K562 (cell line): ENCODE measurements at regions not wholly inside any gene's neighbourhood (a gene's known extent, or its start where the extent isn't known, plus 50 kb on each side); places are given as distances from the start of the nearest gene placed in this dataset.

Experiments
- ATF2 ChIP-seq: sonication (generic); formaldehyde crosslinking; IDR thresholded peaks from 2 replicates; pipeline ENCODE4 v1.8.1; 2022; ENCODE audit warnings: missing genetic modification reagents
- NR2C1 ChIP-seq, 2 experiments: fragments of 450-650 bp; IDR thresholded peaks; 2 replicates each; pipeline ENCODE4 v1.6.1; 2017; ENCODE audit warnings: mild to moderate bottlenecking in 2 of 2, antibody characterized with exemption in 1 of 2, inconsistent platforms in 1 of 2, missing compliant biosample characterization in 1 of 2, missing genetic modification characterization in 1 of 2
- RBBP5 ChIP-seq: fragments of 200-600 bp; sonication (generic); IDR thresholded peaks from 2 replicates; pipeline ENCODE4 v1.6.1; 2012; ENCODE audit warnings: borderline replicate concordance, mild to moderate bottlenecking, low read length, control low read depth, inconsistent platforms; ENCODE audit not compliant: insufficient read depth, poor library complexity, severe bottlenecking
- SIRT6 ChIP-seq: IDR thresholded peaks from one replicate; pipeline ENCODE4 v1.6.1; 2012; ENCODE audit warnings: low read depth, mild to moderate bottlenecking, control low read depth, inconsistent platforms, low read length, moderate library complexity
- TAF9B ChIP-seq: fragments of 450-650 bp; IDR thresholded peaks from 2 replicates; pipeline ENCODE4 v1.6.1; 2018; ENCODE audit warnings: mild to moderate bottlenecking; ENCODE audit not compliant: partially characterized antibody
- TAL1 ChIP-seq: fragments of 450-650 bp; IDR thresholded peaks from 2 replicates; pipeline ENCODE4 v1.6.1; 2016; ENCODE audit warnings: mild to moderate bottlenecking
- THRAP3 ChIP-seq: fragments of 450-650 bp; IDR thresholded peaks from 2 replicates; pipeline ENCODE4 v1.6.1; 2016; ENCODE audit warnings: mild to moderate bottlenecking, inconsistent platforms, borderline replicate concordance
- TF ChIP-seq, protein P1 (sequence below): sonication (generic); formaldehyde crosslinking; IDR thresholded peaks from 2 replicates; pipeline ENCODE4 v1.8.1; 2023; ENCODE audit warnings: mild to moderate bottlenecking, missing genetic modification reagents

GRCh38 chr13:44124352-44124751, 244.6 kb downstream of the LACC1 start (continued):
- TF ChIP-seq, protein P1, sequence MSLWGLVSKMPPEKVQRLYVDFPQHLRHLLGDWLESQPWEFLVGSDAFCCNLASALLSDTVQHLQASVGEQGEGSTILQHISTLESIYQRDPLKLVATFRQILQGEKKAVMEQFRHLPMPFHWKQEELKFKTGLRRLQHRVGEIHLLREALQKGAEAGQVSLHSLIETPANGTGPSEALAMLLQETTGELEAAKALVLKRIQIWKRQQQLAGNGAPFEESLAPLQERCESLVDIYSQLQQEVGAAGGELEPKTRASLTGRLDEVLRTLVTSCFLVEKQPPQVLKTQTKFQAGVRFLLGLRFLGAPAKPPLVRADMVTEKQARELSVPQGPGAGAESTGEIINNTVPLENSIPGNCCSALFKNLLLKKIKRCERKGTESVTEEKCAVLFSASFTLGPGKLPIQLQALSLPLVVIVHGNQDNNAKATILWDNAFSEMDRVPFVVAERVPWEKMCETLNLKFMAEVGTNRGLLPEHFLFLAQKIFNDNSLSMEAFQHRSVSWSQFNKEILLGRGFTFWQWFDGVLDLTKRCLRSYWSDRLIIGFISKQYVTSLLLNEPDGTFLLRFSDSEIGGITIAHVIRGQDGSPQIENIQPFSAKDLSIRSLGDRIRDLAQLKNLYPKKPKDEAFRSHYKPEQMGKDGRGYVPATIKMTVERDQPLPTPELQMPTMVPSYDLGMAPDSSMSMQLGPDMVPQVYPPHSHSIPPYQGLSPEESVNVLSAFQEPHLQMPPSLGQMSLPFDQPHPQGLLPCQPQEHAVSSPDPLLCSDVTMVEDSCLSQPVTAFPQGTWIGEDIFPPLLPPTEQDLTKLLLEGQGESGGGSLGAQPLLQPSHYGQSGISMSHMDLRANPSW (CRISPR knock-in tag) = no peak
- TF ChIP-seq RBBP5 (no peak), NR2C1 (IDR thresholded peaks at IDR 0.05) (no peak), NR2C1 (tag; IDR thresholded peaks at IDR 0.05) (no peak), SIRT6 (no peak), TAL1 (no peak), ATF2 (no peak), THRAP3 (no peak), TAF9B (no peak)
